GM21526 (cell line): ENCODE measurements at regions not wholly inside any gene's neighbourhood (a gene's known extent, or its start where the extent isn't known, plus 50 kb on each side); places are given as distances from the start of the nearest gene placed in this dataset.

Source experiments
- ATAC-seq: cut with Tn5 transposase; IDR thresholded peaks from one replicate; pipeline ENCODE4 v1.9.1; 2021; ENCODE audit warnings: moderate library complexity; ENCODE audit not compliant: unreplicated experiment, low FRiP score

DNA sequence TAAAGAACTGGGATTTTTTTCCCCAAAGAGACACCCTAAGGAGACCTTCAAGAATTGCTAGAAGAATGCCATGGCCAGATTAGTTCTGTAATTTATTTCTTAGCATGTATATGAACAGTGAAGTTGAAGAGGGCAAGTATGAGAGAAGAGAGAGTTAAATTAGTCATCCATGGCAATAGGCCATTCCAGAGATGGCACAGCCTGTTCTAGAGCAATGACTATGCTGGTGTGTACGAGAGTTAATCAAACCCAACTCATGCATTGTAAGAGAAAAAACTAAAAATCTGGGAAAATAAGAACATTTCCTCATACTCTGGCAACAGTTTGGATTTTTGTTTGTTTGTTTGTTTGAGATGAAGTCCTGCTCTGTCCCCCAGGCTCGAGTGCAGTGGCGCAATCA is 112.1 kb upstream of the PIK3C3 start:
- ATAC-seq = no peak

DNA sequence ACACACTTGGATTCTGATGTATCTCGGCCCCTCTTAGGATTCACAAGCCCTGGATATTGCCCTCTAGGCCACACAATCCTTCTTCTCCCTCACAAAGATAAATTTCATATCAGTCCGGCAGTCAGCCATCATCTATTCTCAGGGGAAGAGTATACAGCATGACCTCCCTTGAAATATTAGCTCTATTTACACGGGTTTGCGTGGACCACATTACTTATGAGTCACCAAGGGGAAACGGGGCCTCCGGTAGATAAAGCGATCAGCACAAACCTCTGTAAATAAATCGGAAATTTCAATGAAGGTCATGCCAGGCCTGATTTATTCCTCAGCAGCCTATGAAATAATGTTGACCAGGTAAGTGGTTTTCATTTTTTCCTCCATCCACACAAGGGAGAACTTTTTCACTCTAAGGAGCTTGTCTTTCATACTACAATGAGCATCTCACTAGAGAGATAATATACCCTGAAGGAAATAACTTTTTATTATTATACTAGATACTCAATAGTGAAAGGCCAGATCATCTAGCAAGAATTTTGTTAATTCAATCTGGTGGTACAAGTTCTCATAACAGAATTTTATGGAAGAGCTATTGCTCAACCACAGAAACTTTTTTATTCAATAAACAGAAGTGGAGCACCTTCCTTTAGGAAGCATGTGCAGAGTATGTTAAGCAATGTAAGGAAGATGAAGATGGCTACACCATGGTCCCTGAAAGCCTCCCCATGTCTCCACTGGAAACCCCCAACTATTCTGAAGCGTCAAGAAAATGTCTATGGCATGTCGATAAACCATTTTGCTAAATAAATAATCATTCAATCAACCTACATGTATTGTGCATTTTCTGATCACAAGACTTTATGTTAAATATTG is 125.2 kb upstream of the PIK3C3 start:
- no peak for ATAC-seq

- ATAC-seq = no peak
Observed at GRCh38 chr18:41828137-41828536, 126.9 kb upstream of the PIK3C3 start.

DNA sequence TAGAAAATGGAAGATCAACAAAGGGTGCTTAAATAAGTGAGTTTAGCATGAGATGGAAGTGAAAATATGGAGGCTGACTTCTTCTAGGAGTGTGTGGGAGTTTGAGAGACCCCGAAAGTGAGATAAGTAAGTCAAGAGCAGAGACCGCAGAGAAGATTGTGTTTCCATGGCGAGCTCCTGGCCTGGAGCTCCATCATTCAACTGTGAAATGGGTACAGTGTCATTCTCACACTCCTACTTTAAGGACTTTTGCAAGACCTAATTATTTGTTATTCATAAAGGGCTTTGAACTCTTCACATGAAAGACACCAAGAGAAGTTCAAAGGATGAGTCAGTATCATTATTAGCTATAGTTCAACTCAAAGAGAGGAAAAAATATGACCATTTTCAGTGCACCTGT is 134.2 kb upstream of the PIK3C3 start:
- no peak for ATAC-seq

- no peak for ATAC-seq
Observed at GRCh38 chr18:41818381-41819355, 136.4 kb upstream of the PIK3C3 start.

DNA sequence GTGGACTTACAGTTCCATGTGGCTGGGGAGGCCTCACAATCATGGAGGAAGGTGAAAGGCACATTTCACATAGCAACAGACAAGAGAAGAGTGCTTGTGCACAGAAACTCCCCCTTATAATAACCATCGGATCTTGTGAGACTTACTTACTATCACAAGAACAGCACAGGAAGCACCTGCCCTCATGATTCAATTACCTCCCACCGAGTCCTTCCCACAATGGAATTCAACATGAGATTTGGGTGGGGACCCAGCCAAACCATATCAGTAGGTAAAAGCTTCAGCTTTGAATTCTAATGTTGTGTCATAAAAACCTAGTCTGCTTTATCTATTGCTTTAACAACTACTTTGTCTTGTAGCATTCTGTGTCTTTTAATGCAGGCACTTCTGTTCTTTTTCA is 140.4 kb upstream of the PIK3C3 start:
- ATAC-seq = no peak

- no peak for ATAC-seq
Observed at GRCh38 chr18:41809652-41810051, 145.4 kb upstream of the PIK3C3 start.

GRCh38 chr18:41805341-41805740 is 149.7 kb upstream of the PIK3C3 start:
- ATAC-seq = no peak

GRCh38 chr18:41798879-41799278 is 156.2 kb upstream of the PIK3C3 start:
- ATAC-seq = no peak

GRCh38 chr18:41790687-41791086 is 164.3 kb upstream of the PIK3C3 start:
- ATAC-seq = no peak

GRCh38 chr18:41789001-41789400 is 166.0 kb upstream of the PIK3C3 start:
- ATAC-seq = no peak

DNA sequence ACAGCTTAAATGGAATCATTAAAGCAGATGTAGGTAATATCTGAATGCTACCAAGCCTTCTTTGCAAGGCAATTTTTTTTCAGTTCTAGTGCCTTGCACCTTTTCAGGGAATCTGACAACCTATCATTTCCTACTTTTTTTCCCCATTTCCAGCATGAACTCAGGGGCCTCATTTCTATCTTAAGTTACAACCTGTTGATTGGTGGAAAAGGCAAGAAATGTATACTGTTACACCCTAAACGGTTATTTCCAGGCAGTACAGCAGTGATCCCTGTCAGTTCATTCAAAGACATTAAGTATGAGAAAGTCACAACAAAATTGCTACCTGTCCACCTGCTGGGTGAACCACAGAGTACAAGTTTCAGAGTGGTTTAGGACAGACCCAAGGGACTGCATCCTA is 171.2 kb upstream of the PIK3C3 start:
- ATAC-seq = no peak

- no peak for ATAC-seq
Observed at GRCh38 chr18:41783065-41783818, 171.8 kb upstream of the PIK3C3 start.

DNA sequence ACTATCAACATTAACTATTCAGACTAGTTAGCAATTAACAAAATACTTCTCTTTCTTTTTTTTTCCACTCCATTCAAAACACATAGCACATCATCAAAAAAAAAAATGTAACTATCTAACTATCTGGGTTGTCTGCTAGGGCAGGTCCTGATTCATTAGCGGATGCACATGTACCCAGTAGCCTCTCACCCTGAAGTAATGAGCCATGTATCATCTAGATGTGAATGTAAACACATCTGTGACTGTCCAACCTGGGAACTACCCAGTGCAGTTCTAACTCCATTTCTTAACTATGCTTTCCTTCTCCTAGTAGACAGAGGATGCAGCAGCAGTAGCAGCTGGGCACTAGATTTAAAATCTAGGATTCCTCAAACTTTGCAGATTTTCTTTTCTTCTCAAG is 183.1 kb upstream of the PIK3C3 start:
- ATAC-seq = no peak

- ATAC-seq = no peak
Observed at GRCh38 chr18:41769265-41769664, 185.8 kb upstream of the PIK3C3 start.

GRCh38 chr18:41768467-41768866 is 186.6 kb upstream of the PIK3C3 start:
- ATAC-seq = no peak

GRCh38 chr18:41767960-41768359 is 187.1 kb upstream of the PIK3C3 start:
- ATAC-seq = no peak

DNA sequence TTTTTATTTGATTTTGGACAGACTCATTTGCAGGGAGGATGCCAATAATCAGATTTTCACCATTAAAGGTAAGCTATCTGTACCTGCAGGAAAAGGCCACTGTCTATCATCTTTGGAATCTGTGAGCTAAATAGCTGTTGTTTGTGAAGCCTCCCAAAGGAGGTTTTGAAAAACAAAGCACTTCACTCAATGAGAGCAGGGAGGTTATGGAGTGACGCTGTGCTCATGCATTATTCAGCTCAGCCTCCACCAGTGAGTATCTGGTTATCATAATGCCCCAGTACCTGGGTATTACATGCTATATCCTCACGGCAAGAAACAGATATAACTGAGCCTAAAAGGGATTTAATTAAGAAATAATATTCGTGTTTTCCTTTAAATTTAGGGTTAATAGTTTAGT is 189.6 kb upstream of the PIK3C3 start:
- no peak for ATAC-seq

DNA sequence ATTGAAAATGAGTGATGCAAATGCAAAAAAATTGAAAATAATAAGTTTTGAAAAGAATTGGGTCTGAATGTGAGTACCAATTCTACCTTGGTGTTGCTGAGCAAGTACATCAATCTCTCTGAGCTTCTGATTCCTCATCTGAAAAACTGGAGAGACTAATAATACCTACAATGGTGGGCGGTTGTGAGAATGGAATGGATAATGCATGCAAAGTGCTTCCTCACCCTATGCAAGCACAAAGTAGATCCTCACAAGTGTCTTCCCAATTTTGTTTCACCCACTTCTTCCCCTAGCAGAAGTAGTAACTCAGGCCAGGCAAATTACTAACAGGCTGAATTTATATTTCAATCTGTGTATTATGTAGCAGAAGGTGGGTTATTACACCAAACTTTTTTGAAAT is 191.7 kb upstream of the PIK3C3 start:
- no peak for ATAC-seq

DNA sequence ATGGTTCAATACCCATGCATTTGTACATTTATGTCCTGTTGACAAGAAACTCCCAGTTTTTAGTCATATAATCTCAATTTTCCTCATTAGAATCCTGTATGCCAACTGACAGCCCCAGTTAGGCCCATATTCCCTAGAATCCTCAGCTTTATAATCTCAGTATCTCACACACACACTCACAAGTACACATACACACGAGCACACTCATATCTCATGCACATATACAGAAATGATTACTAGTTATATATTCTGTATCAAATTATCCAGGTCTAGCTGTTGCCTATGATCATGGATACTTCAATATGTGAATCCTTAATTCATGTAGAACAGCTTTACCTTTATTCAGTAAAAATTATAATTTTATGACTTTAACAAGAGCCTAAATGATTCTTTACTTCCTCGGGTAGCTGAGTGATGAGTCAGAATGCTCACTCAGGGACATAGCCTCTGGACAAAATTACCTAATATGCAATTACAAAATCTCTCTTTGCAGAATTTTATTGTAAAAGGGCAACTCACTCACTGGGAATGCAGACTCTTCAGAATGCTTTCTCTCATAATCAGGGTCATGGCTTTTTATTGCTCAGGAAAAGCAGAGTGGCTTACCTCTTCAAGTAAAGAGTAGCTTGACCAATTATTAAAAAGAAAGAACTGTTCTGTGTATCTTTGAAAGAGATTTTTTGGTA is 193.6 kb upstream of the PIK3C3 start:
- ATAC-seq = no peak
